ENCODE measurements at regions not wholly inside any gene's neighbourhood (a gene's known extent, or its start where the extent isn't known, plus 50 kb on each side); places are given as distances from the start of the nearest gene placed in this dataset.
"Not testable (repeated sequence)": the region's sequence is repeated elsewhere in the genome, so short reads cannot be mapped to it uniquely, and the experiment has no call there.

DNA sequence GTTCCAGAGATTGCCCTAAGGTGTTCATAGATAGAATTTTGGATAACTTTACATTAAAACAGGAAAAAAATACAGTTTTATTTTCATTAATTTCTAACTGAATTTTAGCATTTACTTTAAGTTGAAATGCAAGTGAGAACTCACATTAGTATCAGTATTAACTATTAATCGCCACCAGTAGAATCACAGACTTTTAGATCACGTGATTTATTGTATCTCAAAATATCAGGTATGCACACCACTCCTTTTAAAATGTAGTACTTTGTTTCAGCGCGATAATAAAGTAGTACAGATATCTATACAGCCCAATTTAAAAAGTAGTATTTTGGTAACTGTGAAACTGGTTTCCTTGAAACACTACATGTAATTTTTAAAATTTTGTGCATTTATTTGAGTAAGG, 978.7 kb downstream of the DNAH5 start:
- intact Hi-C loops (cut with DNase I): no loop called here
- ATAC-seq (no peak), DNase-seq (no peak)

DNA sequence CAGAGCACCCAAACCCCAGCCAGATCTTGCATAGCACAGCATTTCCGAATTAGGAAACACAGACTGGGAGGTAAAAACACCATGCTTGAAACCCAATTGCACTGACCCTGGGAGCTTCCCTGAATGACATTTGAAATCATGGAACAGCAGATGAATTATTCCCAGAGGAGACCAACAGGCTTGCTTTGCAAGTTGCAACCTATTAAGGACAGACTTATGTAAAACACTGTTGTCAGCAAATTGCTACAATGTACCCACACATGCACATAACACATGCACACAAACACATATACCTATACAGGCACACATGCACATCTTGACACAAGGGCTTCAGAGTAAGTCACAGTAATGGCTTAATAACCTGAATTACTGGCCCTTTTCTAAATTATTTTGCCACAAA, 984.8 kb downstream of the DNAH5 start:
- no peak for ATAC-seq
- intact Hi-C loops (cut with DNase I): no loop called here
- no peak for DNase-seq

DNA sequence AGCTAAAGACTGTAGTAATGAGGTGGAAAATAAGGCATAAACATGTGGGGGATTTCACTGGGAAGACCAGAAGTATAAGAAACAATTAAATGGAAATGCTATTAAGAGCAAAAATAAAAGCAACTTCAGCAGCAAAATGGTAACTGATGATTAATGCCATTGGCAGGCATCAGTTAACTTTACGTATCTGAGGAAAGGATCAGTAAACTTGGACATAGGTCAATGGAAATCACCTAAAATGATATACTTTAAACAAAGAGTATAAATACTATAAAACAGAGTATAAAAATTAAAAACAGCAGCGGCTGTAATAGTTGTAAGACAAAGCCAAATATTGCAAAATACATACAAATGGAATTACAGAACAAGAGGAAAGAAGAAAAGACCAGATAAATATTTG, 992.1 kb downstream of the DNAH5 start:
- intact Hi-C loops (cut with DNase I): no loop called here
- DNase-seq: no peak

DNA sequence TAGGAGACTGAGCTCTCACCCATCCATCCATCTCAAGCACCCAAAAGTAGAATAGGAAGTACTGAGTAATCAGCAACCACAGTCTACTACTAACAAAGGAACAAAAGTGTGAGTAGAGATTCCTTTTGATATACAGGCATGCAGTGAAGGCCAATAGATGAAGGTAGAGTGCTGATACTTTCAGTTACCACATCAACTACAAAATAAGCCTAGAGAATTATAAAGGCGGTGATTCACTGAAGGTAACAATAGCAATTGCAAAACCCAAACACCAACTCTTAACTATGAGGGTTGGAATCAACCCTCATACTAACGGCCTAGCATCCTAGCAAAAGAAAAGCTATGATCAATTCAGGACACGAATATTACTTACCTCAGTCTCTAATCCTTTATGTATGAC, 992.6 kb downstream of the DNAH5 start:
- intact Hi-C loops (cut with DNase I): no loop called here
- ATAC-seq (no peak), DNase-seq (no peak)

More for the DNA sequence above, 992.1 kb downstream of the DNAH5 start:
- ATAC-seq: no peak

DNA sequence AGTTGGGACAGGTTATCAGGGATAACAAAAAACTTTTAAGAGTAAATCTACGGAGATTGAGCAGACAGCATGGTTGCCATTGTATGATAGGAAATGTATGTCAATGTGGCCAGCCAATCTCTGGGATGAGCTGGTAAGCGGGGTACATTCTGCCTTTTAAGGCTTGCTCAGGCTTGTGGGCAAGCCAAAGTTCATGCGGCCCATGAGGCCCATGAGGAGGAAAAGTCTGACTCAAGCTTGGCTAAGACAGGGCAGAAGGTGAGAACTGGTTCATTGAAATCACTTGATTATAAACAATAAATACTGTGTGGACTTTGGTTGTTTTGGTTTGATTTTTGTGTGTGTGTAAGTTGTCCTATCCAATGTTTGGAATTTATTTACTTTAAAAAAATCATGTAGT, 997.1 kb downstream of the DNAH5 start:
- ATAC-seq (no peak), DNase-seq (no peak)
- intact Hi-C loops (cut with DNase I): no loop called here

DNA sequence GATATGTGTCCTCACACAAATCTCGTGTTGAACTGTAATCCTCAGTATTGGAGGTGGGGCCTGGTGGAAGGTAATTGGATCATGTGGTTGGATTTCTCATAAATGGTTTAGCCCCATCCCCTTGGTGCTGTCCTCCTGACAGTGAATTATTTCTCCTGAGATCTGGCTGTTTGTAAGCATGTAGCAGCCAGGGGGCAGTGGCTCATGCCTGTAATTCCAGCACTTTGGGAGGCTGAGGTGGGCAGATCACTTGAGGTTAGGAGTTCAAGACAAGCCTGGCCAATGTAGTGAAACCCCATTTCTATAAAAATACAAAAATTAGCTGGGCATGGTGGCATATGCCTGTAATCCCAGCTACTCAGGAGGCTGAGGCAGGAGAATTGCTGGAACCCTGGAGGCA, 999.0 kb downstream of the DNAH5 start:
- ATAC-seq: not testable (repeated sequence)

DNA sequence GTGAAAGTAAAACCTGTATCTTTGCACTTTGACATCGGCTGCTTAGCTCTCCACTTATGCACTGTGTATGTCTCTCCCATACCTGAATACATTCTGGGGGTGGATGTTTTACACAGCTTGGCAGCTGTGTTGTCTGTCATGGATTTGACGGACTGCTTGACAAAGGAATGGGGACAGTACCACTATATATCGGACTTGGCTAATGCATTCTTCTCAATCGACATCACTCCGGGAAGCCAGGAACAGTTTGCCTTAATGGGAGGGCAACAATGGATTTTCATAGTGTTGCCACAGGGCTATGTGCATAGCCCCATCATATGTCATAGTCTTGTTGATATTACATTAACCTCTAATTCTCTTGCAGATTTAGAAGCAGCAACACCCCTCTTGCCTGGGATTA, 1008.3 kb downstream of the DNAH5 start:
- DNase-seq: no peak
- no peak for ATAC-seq
- intact Hi-C loops (cut with DNase I): no loop called here

More for the DNA sequence above, 999.0 kb downstream of the DNAH5 start:
- intact Hi-C loops (cut with DNase I); DNase-seq: not testable (repeated sequence)

DNA sequence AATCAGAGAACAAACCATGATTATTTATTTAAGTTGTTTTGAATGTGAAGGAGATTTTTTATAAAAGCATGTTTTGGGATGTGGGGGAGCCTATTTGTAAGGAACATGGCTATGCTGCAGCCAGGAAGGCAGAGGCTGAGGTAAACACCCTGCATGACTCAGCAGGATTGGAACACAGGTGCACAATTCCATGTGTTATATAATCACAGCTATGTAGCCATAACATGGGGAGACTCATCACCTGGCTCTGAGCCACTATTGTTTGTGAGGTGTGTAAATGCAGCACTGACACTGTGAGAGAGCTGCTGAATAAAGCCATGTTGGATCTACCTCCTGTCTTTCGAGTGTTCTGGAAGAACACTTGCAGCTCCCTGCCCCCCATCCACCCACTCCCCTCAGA, 1009.8 kb downstream of the DNAH5 start:
- DNase-seq (no peak), ATAC-seq (no peak)
- intact Hi-C loops (cut with DNase I): no loop called here

DNA sequence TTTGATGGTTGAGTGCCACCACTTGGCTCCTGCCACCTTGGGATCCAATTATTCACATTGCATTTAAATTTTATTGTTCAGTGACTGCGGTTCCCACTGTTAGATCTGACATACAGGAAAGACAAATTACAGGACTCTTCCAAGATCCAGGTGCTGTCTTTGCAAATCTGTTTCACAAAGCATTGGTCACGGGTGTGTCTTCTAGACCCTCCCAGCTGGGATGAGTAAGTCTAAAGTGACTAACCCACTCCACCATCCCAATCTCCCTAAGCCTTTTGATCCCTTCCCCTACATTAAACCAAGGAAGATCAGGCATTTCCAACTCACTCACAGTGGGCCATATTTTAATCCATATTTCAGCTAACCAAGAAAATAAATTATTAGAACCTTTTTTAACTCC, 1016.3 kb upstream of the CTNND2 start:
- DNase-seq: no peak
- intact Hi-C loops (cut with DNase I): no loop called here
- ATAC-seq: no peak

DNA sequence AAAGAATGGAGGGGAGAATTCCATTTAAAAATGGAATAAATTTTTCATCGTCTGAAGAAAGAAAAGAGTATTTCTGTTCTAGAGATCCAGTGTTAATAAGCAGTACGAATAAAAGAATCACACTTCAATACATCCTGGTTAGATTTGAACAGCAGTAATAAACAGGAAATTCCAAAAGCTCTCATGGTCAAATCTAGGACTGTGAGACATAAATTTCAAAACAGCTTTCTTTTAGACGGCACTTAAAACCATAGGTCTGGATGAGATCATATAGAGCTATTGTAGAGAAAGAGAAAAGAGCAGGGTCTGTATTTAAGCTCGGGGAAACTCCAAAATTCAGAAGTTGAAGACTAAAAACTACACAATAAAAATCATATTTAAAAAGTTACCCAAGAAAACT, 1006.9 kb upstream of the CTNND2 start:
- no peak for DNase-seq
- no peak for ATAC-seq
- intact Hi-C loops (cut with DNase I): no loop called here

DNA sequence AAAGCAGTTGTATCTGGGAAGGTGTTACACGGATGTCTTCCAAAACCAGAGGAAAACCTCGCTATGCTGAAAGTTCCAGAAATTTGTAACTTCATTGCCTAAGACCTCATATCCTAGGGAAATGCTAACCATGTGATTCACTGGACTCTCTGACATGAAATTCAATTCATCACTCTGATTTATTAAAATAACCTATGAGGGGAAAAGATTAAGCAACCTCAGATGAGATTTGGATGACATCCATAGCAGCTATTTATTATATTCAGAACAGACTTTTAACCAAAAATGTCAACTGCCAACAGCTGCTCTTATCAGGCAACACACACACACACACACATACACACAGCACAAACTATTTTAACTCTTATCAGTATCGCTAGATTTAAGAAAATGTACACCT, 1006.4 kb upstream of the CTNND2 start:
- intact Hi-C loops (cut with DNase I): no loop called here
- ATAC-seq: peak in 1 of 2 donors; percentile 75

DNA sequence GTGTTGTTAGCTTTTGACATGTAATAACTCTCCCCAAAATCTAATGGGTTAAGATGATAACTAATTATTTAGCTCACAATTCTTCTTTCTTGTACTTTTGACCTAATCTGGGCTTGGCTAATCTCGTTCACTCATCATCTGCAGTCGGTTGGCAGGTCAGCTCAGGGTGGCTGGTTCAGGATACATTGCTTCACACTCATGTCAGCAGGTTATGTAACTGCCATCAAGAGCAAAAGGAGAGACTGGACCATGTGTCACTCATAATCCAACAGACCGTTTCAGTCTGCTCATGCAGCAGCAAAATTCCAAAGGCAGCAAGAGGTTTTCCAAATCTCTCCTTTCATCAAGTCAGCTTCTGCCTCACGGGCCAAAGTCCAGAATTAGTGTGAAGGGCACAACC, 998.4 kb upstream of the CTNND2 start:
- DNase-seq (no peak), ATAC-seq (no peak)
- intact Hi-C loops (cut with DNase I): no loop called here

More for the DNA sequence above, 1006.4 kb upstream of the CTNND2 start:
- DNase-seq: no peak

DNA sequence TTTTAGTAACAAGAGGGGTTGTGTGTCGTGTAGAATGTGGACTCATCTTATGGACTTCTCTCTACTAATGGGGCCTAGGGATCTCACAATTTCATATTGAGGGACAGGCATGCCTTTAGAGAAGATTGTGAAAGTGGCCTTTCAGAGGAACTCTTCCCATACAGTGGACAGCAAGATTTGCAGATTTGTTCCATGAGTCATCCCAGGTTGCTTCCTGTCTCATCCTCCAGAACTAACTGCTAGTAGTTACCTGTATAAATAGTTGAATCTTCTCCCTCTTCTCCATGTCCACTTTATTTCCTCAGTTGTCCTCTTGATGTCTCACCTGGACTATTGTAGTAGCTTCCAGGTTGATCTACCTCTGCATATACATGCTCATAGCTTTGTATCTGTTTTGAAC, 997.5 kb upstream of the CTNND2 start:
- DNase-seq: no peak
- no peak for ATAC-seq
- intact Hi-C loops (cut with DNase I): no loop called here

DNA sequence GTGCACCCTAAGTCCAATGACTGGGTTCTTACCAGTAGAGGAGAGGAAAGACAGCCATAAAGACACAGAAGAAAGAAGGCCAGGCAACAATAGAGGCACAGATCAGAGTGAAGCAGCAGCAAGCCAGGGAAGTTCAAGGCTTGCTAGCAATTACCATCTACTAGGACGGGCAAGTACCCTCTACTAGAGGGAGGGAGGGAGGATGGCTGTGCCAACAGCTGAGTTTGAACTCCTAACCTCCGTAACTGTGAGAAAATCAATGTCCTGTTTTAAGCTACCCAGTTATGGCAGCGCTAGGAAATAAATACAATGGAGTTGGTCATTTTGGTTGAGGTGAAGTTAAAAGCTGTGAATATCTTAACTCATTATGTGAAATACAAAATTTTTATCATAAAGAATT, 991.8 kb upstream of the CTNND2 start:
- intact Hi-C loops (cut with DNase I): no loop called here
- no peak for DNase-seq
- no peak for ATAC-seq

DNA sequence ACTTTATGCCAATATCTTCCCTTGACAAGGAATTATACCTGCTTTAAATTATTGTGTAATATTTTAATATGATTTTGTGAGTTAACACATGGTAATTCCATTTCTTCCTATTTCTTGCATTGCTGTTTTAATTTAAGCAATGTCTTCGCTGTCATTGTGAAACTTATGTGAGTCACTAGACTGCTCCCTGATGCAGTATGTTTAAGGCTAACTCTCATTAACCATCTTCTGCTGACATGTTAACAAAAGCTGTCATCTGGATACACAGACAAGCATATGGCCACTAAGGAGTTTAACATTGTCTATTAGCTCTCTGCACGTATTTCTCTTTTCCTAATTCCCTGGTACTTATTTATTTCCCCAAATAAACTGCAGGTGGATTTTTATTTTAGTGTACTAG, 980.8 kb upstream of the CTNND2 start:
- DNase-seq: no peak
- no peak for ATAC-seq
- intact Hi-C loops (cut with DNase I): no loop called here

DNA sequence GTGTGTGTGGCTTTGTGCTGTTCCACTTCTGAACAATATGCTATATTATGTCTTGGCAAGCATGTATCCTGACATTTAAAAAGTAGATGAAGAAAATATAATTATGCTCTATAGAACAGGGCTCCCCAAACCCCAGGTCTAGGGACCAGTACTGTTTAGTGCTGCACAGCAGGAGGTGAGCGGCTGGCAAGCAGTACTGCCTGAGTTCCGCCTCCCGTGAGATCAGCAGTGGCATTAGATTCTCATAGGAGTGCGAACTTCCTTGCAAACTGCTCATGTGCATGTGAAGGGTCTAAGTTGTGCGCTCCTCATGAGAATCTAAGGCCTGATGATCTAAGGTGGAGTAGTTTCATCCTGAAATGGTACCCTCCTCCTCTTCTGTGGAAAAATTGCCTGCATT, 979.1 kb upstream of the CTNND2 start:
- intact Hi-C loops (cut with DNase I): no loop called here
- no peak for ATAC-seq
- DNase-seq: no peak

DNA sequence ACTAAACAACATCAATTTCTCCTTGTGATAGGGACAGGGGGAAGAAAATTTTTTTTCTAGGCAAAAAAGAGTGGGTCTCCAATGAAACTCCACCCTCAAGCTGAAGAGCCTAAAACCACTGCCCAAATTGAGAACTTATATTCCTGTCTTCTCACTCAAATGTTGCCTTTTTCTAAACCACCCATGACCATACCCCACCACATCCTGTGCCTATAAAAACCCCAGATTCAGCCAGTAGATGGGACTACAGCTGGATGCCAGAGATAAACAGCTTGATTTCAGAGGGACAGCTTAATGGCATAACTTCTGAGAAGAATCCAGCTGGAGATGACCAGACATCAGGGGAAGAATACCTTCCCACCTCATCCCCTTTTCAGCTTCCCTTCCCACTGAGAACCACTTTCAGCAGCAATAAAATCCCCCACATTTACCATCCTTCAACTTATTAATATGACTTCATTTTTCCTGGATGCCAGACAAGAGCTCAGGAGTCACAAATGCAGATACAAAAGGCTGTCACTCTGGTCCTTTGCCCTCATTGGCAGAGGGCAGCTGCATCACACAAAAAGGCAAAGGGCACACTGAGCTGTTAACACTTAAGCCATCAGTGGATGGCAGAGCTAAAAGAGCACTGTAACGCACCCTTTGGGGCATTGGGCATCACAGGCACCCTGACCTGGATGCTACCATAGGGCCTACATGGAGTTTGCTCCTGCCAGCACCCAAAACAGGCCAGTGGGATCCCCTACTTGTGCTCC, 972.5 kb upstream of the CTNND2 start:
- ATAC-seq (no peak), DNase-seq (no peak)
- intact Hi-C loops (cut with DNase I): no loop called here

DNA sequence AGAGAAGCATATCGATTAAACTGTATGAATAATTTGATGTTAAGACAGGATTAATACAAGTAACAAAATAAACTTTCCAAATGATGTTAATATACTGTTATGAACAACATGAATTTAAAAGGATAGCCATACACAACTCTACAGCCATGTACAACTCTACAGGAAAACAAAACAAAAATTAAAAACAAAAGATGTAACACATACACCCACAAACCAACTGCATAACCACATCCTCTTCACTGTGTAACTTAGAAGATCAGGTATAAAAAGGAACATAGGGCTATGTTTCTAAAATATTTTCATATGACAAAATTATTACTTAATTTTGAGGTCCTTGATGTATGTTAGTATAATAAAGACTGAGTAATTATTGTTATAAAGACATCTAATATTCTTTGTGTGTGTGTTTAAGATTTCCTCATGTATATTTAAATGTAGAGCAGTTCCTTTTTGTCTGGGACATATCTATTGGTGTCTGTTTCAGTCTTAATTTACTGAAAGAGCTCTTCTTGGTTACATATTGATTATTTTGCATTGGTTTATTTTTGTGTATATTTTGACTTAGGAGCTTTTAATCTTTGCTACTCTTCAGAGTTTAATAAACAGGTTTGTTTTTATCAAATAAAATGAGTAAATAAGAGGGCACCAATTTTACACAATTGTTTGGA, 966.8 kb upstream of the CTNND2 start:
- intact Hi-C loops (cut with DNase I): no loop called here
- ATAC-seq: no peak

DNA sequence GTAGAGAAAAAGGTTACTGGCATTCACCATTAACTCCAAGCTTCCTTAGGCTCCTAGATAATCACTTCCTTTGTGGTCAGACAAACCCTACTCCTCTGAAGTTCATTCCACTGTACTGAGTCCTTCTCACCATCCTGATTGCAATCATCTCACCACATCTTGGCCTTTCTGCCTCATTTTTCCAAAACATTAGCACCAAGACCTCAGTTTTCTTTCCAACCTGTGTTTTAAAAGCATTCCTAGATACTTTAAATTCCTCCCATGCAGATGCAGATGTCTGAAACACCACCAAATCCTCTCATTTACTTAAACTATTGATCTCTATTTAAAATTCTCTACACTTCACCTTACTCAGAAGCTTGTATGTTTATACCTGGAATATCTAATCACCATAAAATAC, 961.3 kb upstream of the CTNND2 start:
- ATAC-seq (no peak), DNase-seq (no peak)
- intact Hi-C loops (cut with DNase I): no loop called here

More for the DNA sequence above, 966.8 kb upstream of the CTNND2 start:
- no peak for DNase-seq

DNA sequence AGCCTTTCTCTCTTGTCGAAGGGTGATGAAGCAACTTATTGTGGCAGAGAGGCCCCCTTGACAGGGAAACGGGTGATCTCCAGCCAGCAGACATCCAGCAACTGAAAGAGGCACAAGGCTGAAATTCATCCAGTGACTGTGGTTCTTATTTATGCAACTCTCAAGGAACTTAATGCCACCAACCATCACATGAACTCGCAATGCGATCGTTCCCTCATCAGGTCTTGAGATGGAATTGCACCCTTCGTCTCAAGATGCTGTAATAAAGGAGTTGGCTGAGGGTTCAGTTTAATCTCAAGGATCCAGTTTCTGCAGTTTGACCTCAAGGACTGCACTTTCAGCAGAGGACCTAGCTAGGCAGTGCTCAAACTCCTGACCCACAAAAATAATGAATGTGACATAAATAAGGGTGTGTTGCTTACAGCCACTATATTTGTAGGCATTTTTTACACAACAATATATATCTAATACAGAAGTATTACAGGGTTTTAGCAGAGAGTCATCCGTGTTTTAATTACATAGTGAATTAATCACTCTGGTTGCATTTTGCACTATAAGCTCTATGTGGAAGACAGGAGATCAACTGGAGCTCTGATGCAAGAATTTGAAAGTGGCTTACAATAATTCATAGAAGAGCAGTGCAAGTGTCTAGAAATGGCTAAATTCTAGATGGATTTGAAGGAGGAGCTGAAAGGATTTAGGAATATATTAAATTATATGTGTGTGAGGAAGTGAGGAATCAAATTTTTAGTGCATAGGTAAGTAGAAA, 957.8 kb upstream of the CTNND2 start:
- intact Hi-C loops (cut with DNase I): no loop called here
- ATAC-seq (no peak), DNase-seq (no peak)
